ENCODE measurements at regions not wholly inside any gene's neighbourhood (a gene's known extent, or its start where the extent isn't known, plus 50 kb on each side); places are given as distances from the start of the nearest gene placed in this dataset.
"Not testable (repeated sequence)": the region's sequence is repeated elsewhere in the genome, so short reads cannot be mapped to it uniquely, and the experiment has no call there.

- H4K5ac ChIP-seq (ENCODE audit: insufficient read length, low read depth, low read length), result no peak overlapping the region
- H3K4me2 ChIP-seq (ENCODE audit: insufficient read depth, insufficient read length, low read length), result no peak overlapping the region
- H3K18ac ChIP-seq (ENCODE audit: insufficient read length, low read depth, low read length), result no peak overlapping the region
- no peak overlapping the region for H4K8ac ChIP-seq (replicated peaks; ENCODE audit: insufficient read length, low read depth, low read length)
- no peaks in the 10 kb centered on the region for H3K9me3 ChIP-seq (ENCODE audit: control insufficient read depth, low read depth, low read length)
- no peak overlapping the region for H2AK5ac ChIP-seq (ENCODE audit: insufficient read length, low read length)
- H3K23ac ChIP-seq (ENCODE audit: insufficient read length, low read depth, low read length), result no peak overlapping the region
- no peak overlapping the region for H3K56ac ChIP-seq (ENCODE audit: insufficient read length, low read depth, low read length)
- no peak overlapping the region for H3K14ac ChIP-seq (ENCODE audit: insufficient read depth, low read length)
- H2BK5ac ChIP-seq (ENCODE audit: insufficient read length, low read length), result no peak overlapping the region
- no peak overlapping the region for H3K4ac ChIP-seq (ENCODE audit: low read depth, low read length)
- no peak overlapping the region for H3K27ac ChIP-seq (ENCODE audit: insufficient read length, low read depth, low read length)
- H3K27me3 Mint-ChIP-seq (ENCODE audit: low read depth), result peaks cover 2% of the 10 kb centered on the region; the same call in 1 of the 2 replicates
- H3K79me1 ChIP-seq (ENCODE audit: insufficient read depth, low read depth, low read length, poor library complexity, severe bottlenecking), result no peaks in the 10 kb centered on the region
- no peaks in the 10 kb centered on the region for H4K20me1 ChIP-seq (ENCODE audit: control insufficient read depth, insufficient read depth, insufficient read length)
- H3K9ac ChIP-seq (ENCODE audit: extremely low read depth, insufficient read length, low read length), result no peak overlapping the region
- no peak overlapping the region for H3K27ac Mint-ChIP-seq
- TF ChIP-seq, protein P1, sequence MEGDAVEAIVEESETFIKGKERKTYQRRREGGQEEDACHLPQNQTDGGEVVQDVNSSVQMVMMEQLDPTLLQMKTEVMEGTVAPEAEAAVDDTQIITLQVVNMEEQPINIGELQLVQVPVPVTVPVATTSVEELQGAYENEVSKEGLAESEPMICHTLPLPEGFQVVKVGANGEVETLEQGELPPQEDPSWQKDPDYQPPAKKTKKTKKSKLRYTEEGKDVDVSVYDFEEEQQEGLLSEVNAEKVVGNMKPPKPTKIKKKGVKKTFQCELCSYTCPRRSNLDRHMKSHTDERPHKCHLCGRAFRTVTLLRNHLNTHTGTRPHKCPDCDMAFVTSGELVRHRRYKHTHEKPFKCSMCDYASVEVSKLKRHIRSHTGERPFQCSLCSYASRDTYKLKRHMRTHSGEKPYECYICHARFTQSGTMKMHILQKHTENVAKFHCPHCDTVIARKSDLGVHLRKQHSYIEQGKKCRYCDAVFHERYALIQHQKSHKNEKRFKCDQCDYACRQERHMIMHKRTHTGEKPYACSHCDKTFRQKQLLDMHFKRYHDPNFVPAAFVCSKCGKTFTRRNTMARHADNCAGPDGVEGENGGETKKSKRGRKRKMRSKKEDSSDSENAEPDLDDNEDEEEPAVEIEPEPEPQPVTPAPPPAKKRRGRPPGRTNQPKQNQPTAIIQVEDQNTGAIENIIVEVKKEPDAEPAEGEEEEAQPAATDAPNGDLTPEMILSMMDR (conservative IDR thresholded peaks at IDR 0.05), result no peak
- no peak overlapping the region for H3K4me3 Mint-ChIP-seq
- no peak overlapping the region for H2BK12ac ChIP-seq (ENCODE audit: insufficient read length, low read depth, low read length)
- no peaks in the 10 kb centered on the region for H3K27me3 ChIP-seq (ENCODE audit: insufficient read depth, low read length)
- no peaks in the 10 kb centered on the region for H3K36me3 Mint-ChIP-seq (ENCODE audit: insufficient read depth in 1 of 3, low read depth in 3 of 3)
- no peaks in the 10 kb centered on the region for H3K4me1 ChIP-seq (ENCODE audit: insufficient read depth, low read length)
- no peaks in the 10 kb centered on the region for H3K79me2 ChIP-seq (ENCODE audit: insufficient read depth, low read length)
- no peak overlapping the region for H2BK120ac ChIP-seq (ENCODE audit: low read depth, low read length, poor library complexity, severe bottlenecking)
- no peak overlapping the region for H4K91ac ChIP-seq (ENCODE audit: insufficient read length, low read depth, low read length)
- H3K23me2 ChIP-seq (ENCODE audit: insufficient read length, low read depth, low read length, poor library complexity, severe bottlenecking), result no peaks in the 10 kb centered on the region
- no peak overlapping the region for H2BK15ac ChIP-seq (ENCODE audit: low read depth, low read length)
- H3T11ph ChIP-seq (ENCODE audit: low read length), result no peak overlapping the region
- H2AFZ ChIP-seq (ENCODE audit: low read length), result no peak overlapping the region
- H3K9me3 Mint-ChIP-seq, result no peaks in the 10 kb centered on the region
- DNase-seq, result no peak
- peaks cover 8 to 9% of the 10 kb centered on the region in 2 experiments for H3K4me1 Mint-ChIP-seq
- no peak overlapping the region for H2BK20ac ChIP-seq (ENCODE audit: low read depth, low read length, poor library complexity, severe bottlenecking)
Measured at GRCh38 chr4:9685692-9686091, 95.7 kb upstream of the DRD5 start.

- not testable (repeated sequence) for H3K79me1 ChIP-seq (ENCODE audit: insufficient read depth, low read depth, low read length, poor library complexity, severe bottlenecking); H4K20me1 ChIP-seq (ENCODE audit: control insufficient read depth, insufficient read depth, insufficient read length); H3K27me3 Mint-ChIP-seq (ENCODE audit: low read depth); H3K23me2 ChIP-seq (ENCODE audit: insufficient read length, low read depth, low read length, poor library complexity, severe bottlenecking); H3K14ac ChIP-seq (ENCODE audit: insufficient read depth, low read length); H2BK120ac ChIP-seq (ENCODE audit: low read depth, low read length, poor library complexity, severe bottlenecking); H3K36me3 Mint-ChIP-seq (ENCODE audit: insufficient read depth in 1 of 3, low read depth in 3 of 3); H3K4ac ChIP-seq (ENCODE audit: low read depth, low read length); H3T11ph ChIP-seq (ENCODE audit: low read length); H3K79me2 ChIP-seq (ENCODE audit: insufficient read depth, low read length); H2BK20ac ChIP-seq (ENCODE audit: low read depth, low read length, poor library complexity, severe bottlenecking); H3K23ac ChIP-seq (ENCODE audit: insufficient read length, low read depth, low read length); H3K9ac ChIP-seq (ENCODE audit: extremely low read depth, insufficient read length, low read length); H4K8ac ChIP-seq (replicated peaks; ENCODE audit: insufficient read length, low read depth, low read length); H2BK15ac ChIP-seq (ENCODE audit: low read depth, low read length); H4K5ac ChIP-seq (ENCODE audit: insufficient read length, low read depth, low read length); H3K9me3 ChIP-seq (ENCODE audit: control insufficient read depth, low read depth, low read length); H4K91ac ChIP-seq (ENCODE audit: insufficient read length, low read depth, low read length); H3K4me1 ChIP-seq (ENCODE audit: insufficient read depth, low read length); H3K27me3 ChIP-seq (ENCODE audit: insufficient read depth, low read length); H3K18ac ChIP-seq (ENCODE audit: insufficient read length, low read depth, low read length); H3K9me3 Mint-ChIP-seq; H2BK12ac ChIP-seq (ENCODE audit: insufficient read length, low read depth, low read length); DNase-seq; H3K56ac ChIP-seq (ENCODE audit: insufficient read length, low read depth, low read length); H2AK5ac ChIP-seq (ENCODE audit: insufficient read length, low read length); H2AFZ ChIP-seq (ENCODE audit: low read length); H3K27ac ChIP-seq (ENCODE audit: insufficient read length, low read depth, low read length); H2BK5ac ChIP-seq (ENCODE audit: insufficient read length, low read length)
- H3K4me2 ChIP-seq (ENCODE audit: insufficient read depth, insufficient read length, low read length), result peak overlapping the region; percentile 57
- Mint-ChIP-seq H3K4me1 (peaks cover 20 to 29% of the 10 kb centered on the region in 2 experiments), H3K27ac (peak overlapping the region; percentile 39 to 82 (median 49); a peak in 4 of 7 replicates), H3K4me3 (peak overlapping the region; percentile 75 to 80)
- no CpG with 5 or more reads among the region's 9 CpGs for WGBS (ENCODE audit: extremely low coverage, insufficient read length, low lambda C conversion rate)
Measured at GRCh38 chr4:9690636-9691237, 90.7 kb upstream of the DRD5 start.

Data from H9 (cell line).